ENCODE measurements at regions not wholly inside any gene's neighbourhood (a gene's known extent, or its start where the extent isn't known, plus 50 kb on each side); places are given as distances from the start of the nearest gene placed in this dataset.

GRCh38 chr11:120040151-120040840, 97.6 kb downstream of the TRIM29 start:
- FAIRE-seq, result no peak
- no peak for ATAC-seq
- Histone ChIP-seq H3K27me3 (replicated peaks in 1 of 2; ENCODE audit: control insufficient read depth in 2 of 2, insufficient read depth in 2 of 2, low read length in 1 of 2) (peaks cover 2% of the 10 kb centered on the region in 2 experiments; a peak in 2 of 4 replicates), H3K4me2 (ENCODE audit: control insufficient read depth, insufficient read depth) (no peak overlapping the region), H3K9me3 (replicated peaks; ENCODE audit: control insufficient read depth, insufficient read depth, low read length) (no peaks in the 10 kb centered on the region; the same call in 2 of the 3 replicates), H2AFZ (ENCODE audit: control insufficient read depth, low read depth, low read length) (no peak overlapping the region), H3K4me3 (no peak overlapping the region), H3K9ac (ENCODE audit: control insufficient read depth, insufficient read depth, low read length) (no peak overlapping the region), H3K27ac (ENCODE audit: control insufficient read depth, insufficient read depth) (no peak overlapping the region), H3K4me1 (ENCODE audit: control insufficient read depth, insufficient read depth, low read length) (no peaks in the 10 kb centered on the region), H3K79me2 (ENCODE audit: control insufficient read depth, insufficient read depth, low read length) (no peaks in the 10 kb centered on the region), H3K36me3 (ENCODE audit: control insufficient read depth in 2 of 2, insufficient read depth in 2 of 2, low read length in 1 of 2) (no peaks in the 10 kb centered on the region), H4K20me1 (ENCODE audit: control insufficient read depth, insufficient read depth) (no peaks in the 10 kb centered on the region)
- intact Hi-C loops (cut with micrococcal nuclease; ENCODE audit: unreplicated experiment), result no loop called here
- WGBS (ENCODE audit: insufficient coverage, insufficient replicate concordance, low lambda C conversion rate, missing lambda C conversion rate), result 32% methylated on average over 6 of the region's 6 CpGs
- RAD21 ChIA-PET (ENCODE audit: unreplicated experiment), result no interaction called here
- no peak for DNase-seq (ENCODE audit: low read depth, low spot score)
- BruUV-seq (replicated peaks), result no TSS peak
- TF ChIP-seq NBN (IDR thresholded peaks at IDR 0.05) (no peak), ATF3 (IDR thresholded peaks at IDR 0.05; ENCODE audit: borderline replicate concordance, extremely low read depth, low read depth, low read length) (no peak), ETV6 (conservative IDR thresholded peaks at IDR 0.05 in 1 of 2, IDR thresholded peaks at IDR 0.05 in 1 of 2; ENCODE audit: borderline replicate concordance in 1 of 2, low read depth in 1 of 2) (no peak), MYB (IDR thresholded peaks at IDR 0.05; ENCODE audit: borderline replicate concordance, low read depth, low read length) (no peak), CBFB (IDR thresholded peaks at IDR 0.05; ENCODE audit: low read depth) (no peak), USF1 (IDR thresholded peaks at IDR 0.05; ENCODE audit: borderline replicate concordance, extremely low read length, insufficient read depth, low read depth, low read length) (no peak), ZBED1 (IDR thresholded peaks at IDR 0.05; ENCODE audit: borderline replicate concordance) (no peak), BCLAF1 (IDR thresholded peaks at IDR 0.05) (no peak), JUNB (IDR thresholded peaks at IDR 0.05) (no peak), HDAC6 (IDR thresholded peaks at IDR 0.05; ENCODE audit: unreplicated experiment) (no peak), SUPT20H (IDR thresholded peaks at IDR 0.05; ENCODE audit: borderline replicate concordance, control insufficient read depth, low read depth, low read length) (no peak), CBX3 (IDR thresholded peaks at IDR 0.05; ENCODE audit: borderline replicate concordance, low read depth) (no peak), PML (IDR thresholded peaks at IDR 0.05; ENCODE audit: low read length) (no peak), HDAC2 (IDR thresholded peaks at IDR 0.05) (no peak), IRF4 (IDR thresholded peaks at IDR 0.05; ENCODE audit: low read depth, low read length) (no peak), POU2F2 (IDR thresholded peaks at IDR 0.05; ENCODE audit: borderline replicate concordance, low read depth, low read length) (no peak), GABPA (IDR thresholded peaks at IDR 0.05; ENCODE audit: low read depth) (no peak), HSF1 (IDR thresholded peaks at IDR 0.05; ENCODE audit: low read depth, low read length) (no peak), MYC (IDR thresholded peaks at IDR 0.05; ENCODE audit: insufficient read depth, insufficient read length, insufficient replicate concordance, low read length, severe bottlenecking) (no peak)
- in situ Hi-C loops (cut with MboI), result no loop called here
- SMC1A ChIA-PET (ENCODE audit: uncharacterized antibody, unreplicated experiment), result no interaction called here
- POLR2A ChIA-PET, result no interaction called here
- CTCF ChIA-PET, result no interaction called here
